ENCODE measurements at regions not wholly inside any gene's neighbourhood (a gene's known extent, or its start where the extent isn't known, plus 50 kb on each side); places are given as distances from the start of the nearest gene placed in this dataset.

GRCh38 chr9:103991698-103992097 is 102.4 kb upstream of the SMC2 start:
- no peak for ATAC-seq
- in situ Hi-C loops (cut with HindIII; ENCODE audit: low pct_unique_long_range_greater_than_20kb, low sequenced_read_pairs): no loop called here
- Histone ChIP-seq H3K9me3 (ENCODE audit: control insufficient read depth, insufficient read depth, low read depth, low read length) (no peaks in the 10 kb centered on the region), H3K27me3 (ENCODE audit: control insufficient read depth, insufficient read depth, low read length) (no peaks in the 10 kb centered on the region), H3K36me3 (ENCODE audit: control insufficient read depth, insufficient read depth, low read length) (no peaks in the 10 kb centered on the region), H3K4me1 (ENCODE audit: control insufficient read depth, insufficient read depth, low read length) (no peaks in the 10 kb centered on the region), H3K27ac (ENCODE audit: low read length) (no peak overlapping the region), H3K4me3 (ENCODE audit: low read depth in 2 of 2, low read length in 2 of 2) (no peak overlapping the region)
- no peak for DNase-seq (ENCODE audit: low read depth, low spot score)
- CTCF ChIA-PET: no interaction called here
- intact Hi-C loops (cut with micrococcal nuclease; ENCODE audit: unreplicated experiment): no loop called here
- BruUV-seq (replicated peaks): no TSS peak
- no peak for TF ChIP-seq CTCF (IDR thresholded peaks at IDR 0.05)
- no peak for TF ChIP-seq POLR2AphosphoS5 (IDR thresholded peaks at IDR 0.05; ENCODE audit: low read depth, low read length)
- no peak for TF ChIP-seq REST (IDR thresholded peaks at IDR 0.05; ENCODE audit: insufficient read depth in 1 of 2, low read depth in 2 of 2, low read length in 1 of 2)
- TF ChIP-seq SIN3A (IDR thresholded peaks at IDR 0.05; ENCODE audit: borderline replicate concordance, insufficient read depth, low read depth, low read length): no peak
- no peak for TF ChIP-seq TCF7L2 (IDR thresholded peaks at IDR 0.05; ENCODE audit: low read depth, low read length)
- POLR2A ChIA-PET: no interaction called here

GRCh38 chr9:103992938-103993579 is 101.0 kb upstream of the SMC2 start:
- intact Hi-C loops (cut with micrococcal nuclease; ENCODE audit: unreplicated experiment): no loop called here

More at GRCh38 chr9:103992938-103993579, 101.0 kb upstream of the SMC2 start:
- DNase-seq (ENCODE audit: low read depth, low spot score) (no peak), ATAC-seq (no peak)
- TF ChIP-seq TCF7L2 (IDR thresholded peaks at IDR 0.05; ENCODE audit: low read depth, low read length): no peak
- no peak for TF ChIP-seq CTCF (IDR thresholded peaks at IDR 0.05)
- no peak for TF ChIP-seq POLR2AphosphoS5 (IDR thresholded peaks at IDR 0.05; ENCODE audit: low read depth, low read length)
- TF ChIP-seq SIN3A (IDR thresholded peaks at IDR 0.05; ENCODE audit: borderline replicate concordance, insufficient read depth, low read depth, low read length): no peak
- TF ChIP-seq REST (IDR thresholded peaks at IDR 0.05; ENCODE audit: insufficient read depth in 1 of 2, low read depth in 2 of 2, low read length in 1 of 2): no peak
- no TSS peak for BruUV-seq (replicated peaks)
- no peaks in the 10 kb centered on the region for H3K27me3 ChIP-seq (ENCODE audit: control insufficient read depth, insufficient read depth, low read length)
- H3K9me3 ChIP-seq (ENCODE audit: control insufficient read depth, insufficient read depth, low read depth, low read length): no peaks in the 10 kb centered on the region
- no peak overlapping the region for H3K4me3 ChIP-seq (ENCODE audit: low read depth in 2 of 2, low read length in 2 of 2)
- H3K36me3 ChIP-seq (ENCODE audit: control insufficient read depth, insufficient read depth, low read length): no peaks in the 10 kb centered on the region
- ChIA-PET POLR2A (no interaction called here), CTCF (no interaction called here)
- H3K4me1 ChIP-seq (ENCODE audit: control insufficient read depth, insufficient read depth, low read length): no peaks in the 10 kb centered on the region
- no peak overlapping the region for H3K27ac ChIP-seq (ENCODE audit: low read length)
- in situ Hi-C loops (cut with HindIII; ENCODE audit: low pct_unique_long_range_greater_than_20kb, low sequenced_read_pairs): no loop called here
